ENCODE measurements at regions not wholly inside any gene's neighbourhood (a gene's known extent, or its start where the extent isn't known, plus 50 kb on each side); places are given as distances from the start of the nearest gene placed in this dataset.

- TF ChIP-seq CTCF (IDR thresholded peaks at IDR 0.05), result no peak
- Histone ChIP-seq H3K27ac (no peak overlapping the region), H3K27me3 (ENCODE audit: low read depth) (no peaks in the 10 kb centered on the region), H3K36me3 (no peaks in the 10 kb centered on the region), H3K4me1 (no peaks in the 10 kb centered on the region), H3K4me3 (no peak overlapping the region), H3K9me3 (no peaks in the 10 kb centered on the region)
- ATAC-seq, result no peak
- intact Hi-C loops (cut with DNase I), result no loop called here
- no peak for DNase-seq
Measured at GRCh38 chr2:59076079-59076619, 835.0 kb upstream of the FANCL start.

DNA sequence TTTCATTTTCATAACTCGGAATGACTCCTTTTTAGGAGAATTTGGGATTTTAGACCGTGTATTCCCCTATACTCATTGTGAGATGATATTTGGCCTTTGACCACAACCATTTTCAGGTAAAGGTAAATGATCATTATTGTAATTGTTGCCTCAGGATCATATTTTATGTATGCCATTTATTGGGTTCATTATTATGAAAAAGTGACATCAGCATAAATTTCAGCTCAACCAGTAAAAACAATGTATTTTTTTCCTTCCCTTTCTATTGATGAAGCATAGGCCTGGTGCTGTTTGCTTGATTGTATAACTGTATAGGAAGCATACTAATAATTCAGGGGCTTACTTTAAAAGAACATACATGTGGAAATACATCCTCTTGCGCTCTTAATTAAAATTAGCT is 832.9 kb upstream of the FANCL start:
- Histone ChIP-seq H3K4me1 (no peaks in the 10 kb centered on the region), H3K36me3 (no peaks in the 10 kb centered on the region), H3K27me3 (ENCODE audit: low read depth) (no peaks in the 10 kb centered on the region), H3K4me3 (no peak overlapping the region), H3K9me3 (no peaks in the 10 kb centered on the region), H3K27ac (no peak overlapping the region)
- no peak for TF ChIP-seq CTCF (IDR thresholded peaks at IDR 0.05)
- ATAC-seq (no peak), DNase-seq (no peak)
- intact Hi-C loops (cut with DNase I), result no loop called here

DNA sequence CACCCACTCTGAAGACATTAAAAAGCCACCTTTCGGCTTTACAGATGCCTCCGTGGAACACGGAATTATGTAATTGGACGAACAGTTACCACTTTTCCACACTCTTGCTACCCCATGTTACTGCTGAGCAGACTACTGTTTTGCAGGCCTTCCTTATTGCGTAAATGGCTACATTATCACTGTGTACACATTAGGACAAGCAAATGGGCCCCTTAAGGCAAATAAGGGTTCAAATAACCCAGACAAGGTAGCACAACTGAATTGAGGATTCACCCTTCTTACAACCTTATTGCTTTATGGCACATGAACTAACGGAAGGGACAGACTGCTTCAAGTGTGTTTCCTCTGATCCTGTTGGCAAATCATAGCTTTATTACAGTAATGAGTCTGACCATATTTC is 832.2 kb upstream of the FANCL start:
- no peaks in the 10 kb centered on the region for H3K27me3 ChIP-seq (ENCODE audit: low read depth)
- no peak overlapping the region for H3K27ac ChIP-seq
- ATAC-seq, result no peak
- intact Hi-C loops (cut with DNase I), result no loop called here
- H3K9me3 ChIP-seq, result no peaks in the 10 kb centered on the region
- no peaks in the 10 kb centered on the region for H3K36me3 ChIP-seq
- no peaks in the 10 kb centered on the region for H3K4me1 ChIP-seq
- TF ChIP-seq CTCF (IDR thresholded peaks at IDR 0.05), result no peak
- no peak overlapping the region for H3K4me3 ChIP-seq
- no peak for DNase-seq

DNA sequence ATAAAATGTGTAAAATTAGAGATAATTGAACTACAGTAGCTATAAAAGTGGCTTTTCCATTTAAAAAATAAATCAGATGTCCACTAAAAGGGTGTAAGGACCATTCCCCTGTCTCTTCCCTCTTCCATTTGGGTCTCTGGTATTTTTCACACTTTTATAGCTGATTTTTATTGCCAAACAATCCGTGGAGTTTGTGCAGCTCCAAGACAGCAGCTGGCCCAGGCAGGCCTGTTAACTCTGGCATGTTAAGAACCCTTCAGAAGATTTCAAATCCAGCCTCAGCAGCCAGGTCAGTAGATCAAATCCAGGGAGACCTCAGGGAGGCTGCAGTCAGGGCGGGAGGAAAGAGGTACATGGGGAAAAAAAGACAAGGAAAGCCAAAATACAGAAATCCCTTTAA is 827.1 kb upstream of the FANCL start:
- no peak for DNase-seq
- Histone ChIP-seq H3K27me3 (ENCODE audit: low read depth) (no peaks in the 10 kb centered on the region), H3K36me3 (no peaks in the 10 kb centered on the region), H3K27ac (no peak overlapping the region), H3K4me1 (no peaks in the 10 kb centered on the region), H3K4me3 (no peak overlapping the region), H3K9me3 (no peaks in the 10 kb centered on the region)
- no peak for TF ChIP-seq CTCF (IDR thresholded peaks at IDR 0.05)
- intact Hi-C loops (cut with DNase I), result no loop called here
- ATAC-seq, result no peak

- intact Hi-C loops (cut with DNase I), result no loop called here
- DNase-seq, result no peak
Measured at GRCh38 chr2:59066787-59067399, 825.8 kb upstream of the FANCL start.

More at GRCh38 chr2:59066787-59067399, 825.8 kb upstream of the FANCL start:
- Histone ChIP-seq H3K27me3 (ENCODE audit: low read depth) (no peaks in the 10 kb centered on the region), H3K27ac (no peak overlapping the region), H3K4me3 (no peak overlapping the region), H3K36me3 (no peaks in the 10 kb centered on the region), H3K9me3 (no peaks in the 10 kb centered on the region), H3K4me1 (no peaks in the 10 kb centered on the region)
- TF ChIP-seq CTCF (IDR thresholded peaks at IDR 0.05), result no peak
- ATAC-seq, result no peak
